ENCODE measurements at regions not wholly inside any gene's neighbourhood (a gene's known extent, or its start where the extent isn't known, plus 50 kb on each side); places are given as distances from the start of the nearest gene placed in this dataset.

DNA sequence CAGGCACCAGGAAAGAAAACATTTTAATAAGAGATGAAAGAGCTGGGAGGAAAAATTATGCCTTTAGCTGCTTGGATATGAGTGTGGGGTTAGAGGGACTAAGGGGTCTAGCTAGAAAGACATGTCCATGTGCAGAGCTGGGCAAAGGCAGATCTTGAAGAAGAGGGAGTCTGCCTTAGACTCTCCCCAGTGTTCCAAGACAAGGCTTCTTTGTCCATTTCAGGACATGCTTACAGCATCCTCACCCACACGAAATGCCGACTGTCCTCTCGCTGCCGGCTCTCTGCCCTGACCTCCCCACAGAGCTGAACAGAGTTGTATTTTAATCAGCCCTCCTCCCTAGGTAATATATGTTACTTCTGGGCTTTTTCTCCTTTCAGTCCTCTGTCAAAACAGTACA lies 100.7 kb upstream of the ATP1B1 start:
- Histone ChIP-seq H3K4me1 (ENCODE audit: insufficient read depth, low read length) (no peaks in the 10 kb centered on the region), H3K27ac (ENCODE audit: low read length) (no peak overlapping the region), H3K4me3 (ENCODE audit: low read depth in 1 of 2, low read length in 2 of 2) (no peak overlapping the region), H3K36me3 (ENCODE audit: insufficient read depth, low read length) (no peaks in the 10 kb centered on the region), H3K9ac (ENCODE audit: low read depth, low read length) (no peak overlapping the region), H3K4me2 (ENCODE audit: insufficient read depth, low read length) (no peak overlapping the region), H3K79me2 (ENCODE audit: insufficient read depth, low read length) (no peaks in the 10 kb centered on the region), H4K20me1 (ENCODE audit: insufficient read depth, low read length) (no peaks in the 10 kb centered on the region), H3K9me3 (ENCODE audit: insufficient read depth, low read length, severe bottlenecking) (no peaks in the 10 kb centered on the region), H3K27me3 (ENCODE audit: insufficient read depth, low read length, poor library complexity) (no peaks in the 10 kb centered on the region), H2AFZ (ENCODE audit: low read depth, low read length) (no peak overlapping the region)
- TF ChIP-seq, protein P1, sequence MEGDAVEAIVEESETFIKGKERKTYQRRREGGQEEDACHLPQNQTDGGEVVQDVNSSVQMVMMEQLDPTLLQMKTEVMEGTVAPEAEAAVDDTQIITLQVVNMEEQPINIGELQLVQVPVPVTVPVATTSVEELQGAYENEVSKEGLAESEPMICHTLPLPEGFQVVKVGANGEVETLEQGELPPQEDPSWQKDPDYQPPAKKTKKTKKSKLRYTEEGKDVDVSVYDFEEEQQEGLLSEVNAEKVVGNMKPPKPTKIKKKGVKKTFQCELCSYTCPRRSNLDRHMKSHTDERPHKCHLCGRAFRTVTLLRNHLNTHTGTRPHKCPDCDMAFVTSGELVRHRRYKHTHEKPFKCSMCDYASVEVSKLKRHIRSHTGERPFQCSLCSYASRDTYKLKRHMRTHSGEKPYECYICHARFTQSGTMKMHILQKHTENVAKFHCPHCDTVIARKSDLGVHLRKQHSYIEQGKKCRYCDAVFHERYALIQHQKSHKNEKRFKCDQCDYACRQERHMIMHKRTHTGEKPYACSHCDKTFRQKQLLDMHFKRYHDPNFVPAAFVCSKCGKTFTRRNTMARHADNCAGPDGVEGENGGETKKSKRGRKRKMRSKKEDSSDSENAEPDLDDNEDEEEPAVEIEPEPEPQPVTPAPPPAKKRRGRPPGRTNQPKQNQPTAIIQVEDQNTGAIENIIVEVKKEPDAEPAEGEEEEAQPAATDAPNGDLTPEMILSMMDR (IDR thresholded peaks at IDR 0.05; ENCODE audit: borderline replicate concordance, extremely low read depth, low read length, poor library complexity, severe bottlenecking) = no peak
- no peak for TF ChIP-seq EZH2 (IDR thresholded peaks at IDR 0.05; ENCODE audit: borderline replicate concordance, low read depth, low read length, severe bottlenecking)
- DNase-seq (no peak), ATAC-seq (ENCODE audit: insufficient read depth, low read depth) (no peak)

DNA sequence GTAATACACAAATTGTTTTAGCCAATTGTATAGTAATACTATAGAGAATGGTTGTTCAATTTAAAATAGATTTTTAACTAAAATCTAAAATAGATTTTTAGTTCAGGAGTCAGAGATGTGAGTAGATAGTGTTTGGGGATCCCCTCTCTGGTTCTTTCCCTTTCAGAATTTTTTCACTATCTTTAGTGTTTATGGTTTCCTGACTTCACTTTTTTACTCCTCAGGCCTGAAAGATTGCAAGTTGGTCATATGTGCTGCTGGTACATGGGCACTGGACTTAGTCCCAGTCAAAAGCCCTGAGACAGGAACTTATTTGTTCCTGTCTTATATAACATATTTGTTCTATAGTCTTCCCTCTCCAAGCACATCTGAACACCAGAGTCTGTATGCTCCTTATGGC lies 96.8 kb upstream of the ATP1B1 start:
- DNase-seq (no peak), ATAC-seq (ENCODE audit: insufficient read depth, low read depth) (no peak)
- Histone ChIP-seq H3K4me3 (ENCODE audit: low read depth in 1 of 2, low read length in 2 of 2) (no peak overlapping the region), H4K20me1 (ENCODE audit: insufficient read depth, low read length) (no peaks in the 10 kb centered on the region), H3K27ac (ENCODE audit: low read length) (no peak overlapping the region), H3K4me2 (ENCODE audit: insufficient read depth, low read length) (no peak overlapping the region), H3K79me2 (ENCODE audit: insufficient read depth, low read length) (no peaks in the 10 kb centered on the region), H3K9ac (ENCODE audit: low read depth, low read length) (no peak overlapping the region), H3K36me3 (ENCODE audit: insufficient read depth, low read length) (no peaks in the 10 kb centered on the region), H3K4me1 (ENCODE audit: insufficient read depth, low read length) (no peaks in the 10 kb centered on the region), H3K9me3 (ENCODE audit: insufficient read depth, low read length, severe bottlenecking) (no peaks in the 10 kb centered on the region), H3K27me3 (ENCODE audit: insufficient read depth, low read length, poor library complexity) (no peaks in the 10 kb centered on the region), H2AFZ (ENCODE audit: low read depth, low read length) (no peak overlapping the region)
- TF ChIP-seq, protein P1 (IDR thresholded peaks at IDR 0.05; ENCODE audit: borderline replicate concordance, extremely low read depth, low read length, poor library complexity, severe bottlenecking) = no peak
- no peak for TF ChIP-seq EZH2 (IDR thresholded peaks at IDR 0.05; ENCODE audit: borderline replicate concordance, low read depth, low read length, severe bottlenecking)

DNA sequence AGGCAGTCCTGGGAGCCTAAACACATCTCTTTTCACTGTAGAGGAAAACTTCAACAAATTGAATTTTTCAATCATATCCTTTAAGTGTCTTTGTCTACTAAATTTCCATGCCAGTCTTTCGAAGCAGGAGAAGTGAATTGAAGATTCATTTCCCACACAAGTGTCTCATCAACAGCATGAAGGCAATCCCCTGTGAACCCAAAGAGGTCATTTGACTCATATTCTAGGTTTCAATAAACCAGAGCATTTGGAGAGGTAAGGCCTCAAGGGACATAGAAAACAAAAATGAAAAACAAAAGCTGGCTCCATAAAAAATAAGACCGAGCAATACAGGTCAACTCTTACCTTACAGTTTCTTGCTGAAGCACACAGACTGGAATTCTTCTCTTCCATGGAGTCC lies 94.1 kb upstream of the ATP1B1 start:
- Histone ChIP-seq H3K4me2 (ENCODE audit: insufficient read depth, low read length) (no peak overlapping the region), H3K9ac (ENCODE audit: low read depth, low read length) (no peak overlapping the region), H3K79me2 (ENCODE audit: insufficient read depth, low read length) (no peaks in the 10 kb centered on the region), H3K4me1 (ENCODE audit: insufficient read depth, low read length) (no peaks in the 10 kb centered on the region), H2AFZ (ENCODE audit: low read depth, low read length) (no peak overlapping the region), H3K36me3 (ENCODE audit: insufficient read depth, low read length) (no peaks in the 10 kb centered on the region), H3K9me3 (ENCODE audit: insufficient read depth, low read length, severe bottlenecking) (no peaks in the 10 kb centered on the region), H3K27me3 (ENCODE audit: insufficient read depth, low read length, poor library complexity) (no peaks in the 10 kb centered on the region), H4K20me1 (ENCODE audit: insufficient read depth, low read length) (no peaks in the 10 kb centered on the region), H3K4me3 (ENCODE audit: low read depth in 1 of 2, low read length in 2 of 2) (no peak overlapping the region), H3K27ac (ENCODE audit: low read length) (no peak overlapping the region)
- no peak for DNase-seq
- no peak for TF ChIP-seq EZH2 (IDR thresholded peaks at IDR 0.05; ENCODE audit: borderline replicate concordance, low read depth, low read length, severe bottlenecking)
- TF ChIP-seq, protein P1 (IDR thresholded peaks at IDR 0.05; ENCODE audit: borderline replicate concordance, extremely low read depth, low read length, poor library complexity, severe bottlenecking) = no peak
- no peak for ATAC-seq (ENCODE audit: insufficient read depth, low read depth)

DNA sequence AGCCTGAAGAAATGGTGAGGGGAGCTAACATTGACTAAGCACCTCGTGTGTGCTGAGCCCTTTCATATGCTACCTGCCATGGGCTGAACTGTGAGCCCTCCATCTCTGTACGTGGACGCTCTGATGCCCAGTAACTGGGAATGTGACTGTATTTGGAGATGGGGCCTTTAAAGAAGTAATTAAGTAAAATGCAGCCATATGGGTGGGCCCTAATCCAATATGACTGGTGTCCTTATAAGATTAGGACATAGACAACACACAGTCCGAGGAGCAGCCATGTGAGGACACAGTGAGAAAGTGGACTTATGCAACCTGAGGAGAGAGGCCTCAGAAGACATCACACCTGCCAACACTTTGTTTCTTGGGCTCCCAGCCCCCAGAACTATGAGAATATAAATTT lies 92.7 kb upstream of the ATP1B1 start:
- no peak overlapping the region for H3K4me3 ChIP-seq (ENCODE audit: low read depth in 1 of 2, low read length in 2 of 2)

More for the DNA sequence above, 92.7 kb upstream of the ATP1B1 start:
- Histone ChIP-seq H3K4me2 (ENCODE audit: insufficient read depth, low read length) (no peak overlapping the region), H3K9ac (ENCODE audit: low read depth, low read length) (no peak overlapping the region), H3K27ac (ENCODE audit: low read length) (no peak overlapping the region), H4K20me1 (ENCODE audit: insufficient read depth, low read length) (no peaks in the 10 kb centered on the region), H3K79me2 (ENCODE audit: insufficient read depth, low read length) (no peaks in the 10 kb centered on the region), H3K4me1 (ENCODE audit: insufficient read depth, low read length) (no peaks in the 10 kb centered on the region), H3K9me3 (ENCODE audit: insufficient read depth, low read length, severe bottlenecking) (no peaks in the 10 kb centered on the region), H3K36me3 (ENCODE audit: insufficient read depth, low read length) (no peaks in the 10 kb centered on the region), H3K27me3 (ENCODE audit: insufficient read depth, low read length, poor library complexity) (no peaks in the 10 kb centered on the region), H2AFZ (ENCODE audit: low read depth, low read length) (no peak overlapping the region)
- DNase-seq = no peak
- TF ChIP-seq, protein P1 (IDR thresholded peaks at IDR 0.05; ENCODE audit: borderline replicate concordance, extremely low read depth, low read length, poor library complexity, severe bottlenecking) = no peak
- TF ChIP-seq EZH2 (IDR thresholded peaks at IDR 0.05; ENCODE audit: borderline replicate concordance, low read depth, low read length, severe bottlenecking) = no peak
- ATAC-seq (ENCODE audit: insufficient read depth, low read depth) = no peak
